GM18870 (cell line): ENCODE measurements at regions not wholly inside any gene's neighbourhood (a gene's known extent, or its start where the extent isn't known, plus 50 kb on each side); places are given as distances from the start of the nearest gene placed in this dataset.

Experiments
- ATAC-seq: cut with Tn5 transposase; IDR thresholded peaks from one replicate; pipeline ENCODE4 v1.9.1; 2021; ENCODE audit warnings: moderate library complexity; ENCODE audit not compliant: unreplicated experiment

DNA sequence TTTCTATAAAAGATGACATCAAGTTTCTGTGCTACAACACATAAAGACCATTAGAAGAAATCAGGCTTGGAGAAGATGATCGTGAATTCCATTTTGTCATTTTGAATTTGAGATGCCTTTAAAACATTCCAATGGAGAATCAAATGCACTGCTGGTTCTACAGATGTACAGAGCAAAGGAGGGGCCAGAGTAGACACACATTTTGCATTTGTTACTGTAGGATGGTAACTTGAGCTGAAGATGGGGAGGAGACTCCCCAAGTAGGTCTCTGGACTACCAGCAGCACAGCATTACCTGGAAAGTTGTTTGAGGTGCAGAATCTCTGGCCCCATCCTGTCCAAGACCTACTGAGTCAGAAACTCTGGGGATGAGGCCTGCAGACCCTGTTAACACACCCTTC lies 121.6 kb upstream of the RALGAPA2 start:
- ATAC-seq: no peak

GRCh38 chr20:20832715-20833114 lies 120.3 kb upstream of the RALGAPA2 start:
- no peak for ATAC-seq

GRCh38 chr20:20831794-20832193 lies 119.3 kb upstream of the RALGAPA2 start:
- ATAC-seq: no peak

GRCh38 chr20:20829681-20830080 lies 117.2 kb upstream of the RALGAPA2 start:
- ATAC-seq: no peak

DNA sequence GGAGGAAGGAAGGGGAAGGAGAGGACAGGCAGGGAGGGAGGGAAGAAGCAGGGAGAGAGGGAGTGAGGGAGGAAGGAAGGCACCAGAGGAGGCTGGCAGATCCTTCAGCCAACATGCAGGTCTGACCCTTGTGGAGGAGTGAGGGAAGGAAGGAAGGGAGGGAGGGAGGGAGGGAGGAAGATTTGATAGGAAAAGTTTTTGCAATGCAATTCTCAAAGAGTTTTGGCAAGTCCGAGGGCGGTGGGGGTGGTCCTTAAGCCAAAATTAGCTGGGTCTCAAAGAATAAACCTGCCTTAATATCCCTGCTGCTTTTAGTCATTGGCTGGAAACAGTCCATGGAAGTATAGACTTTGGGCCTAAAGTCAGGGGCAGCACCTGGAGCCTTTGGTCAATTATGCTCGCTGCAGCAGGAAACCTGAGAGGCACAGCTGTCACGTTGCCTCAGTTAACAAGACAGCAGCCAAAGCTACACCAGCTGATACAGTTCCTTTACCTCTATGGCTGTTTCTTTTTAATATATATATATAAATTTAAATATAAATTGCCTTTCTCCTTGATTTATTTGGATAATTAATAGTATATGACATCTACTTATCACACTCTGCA lies 115.7 kb upstream of the RALGAPA2 start:
- ATAC-seq: no peak

GRCh38 chr20:20824924-20825584 lies 112.6 kb upstream of the RALGAPA2 start:
- ATAC-seq: no peak

DNA sequence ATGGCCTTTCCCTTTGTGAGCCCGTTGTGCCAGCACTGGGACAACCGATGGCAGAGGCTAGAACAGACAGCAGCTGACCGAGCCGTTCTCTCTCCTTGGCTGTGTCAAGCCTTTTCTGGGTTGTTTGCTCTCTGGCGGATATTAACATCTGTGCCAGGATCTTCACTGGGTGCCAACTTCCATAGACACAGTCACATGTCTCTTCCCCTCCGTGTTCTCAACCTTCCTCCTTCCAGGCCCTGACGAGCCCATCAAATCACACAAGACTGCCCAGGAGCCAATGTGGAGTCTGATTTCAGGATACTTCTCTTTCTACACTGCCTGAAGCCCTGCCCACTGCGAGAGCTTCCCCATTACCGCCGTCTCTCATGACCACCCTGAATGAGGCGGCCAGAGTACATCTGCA lies 111.0 kb upstream of the RALGAPA2 start:
- ATAC-seq: no peak

- no peak for ATAC-seq
Measured at GRCh38 chr20:20821484-20822260, 109.2 kb upstream of the RALGAPA2 start.

- ATAC-seq: no peak
Measured at GRCh38 chr20:20820785-20821483, 108.5 kb upstream of the RALGAPA2 start.

- no peak for ATAC-seq
Measured at GRCh38 chr20:20820104-20820503, 107.7 kb upstream of the RALGAPA2 start.

DNA sequence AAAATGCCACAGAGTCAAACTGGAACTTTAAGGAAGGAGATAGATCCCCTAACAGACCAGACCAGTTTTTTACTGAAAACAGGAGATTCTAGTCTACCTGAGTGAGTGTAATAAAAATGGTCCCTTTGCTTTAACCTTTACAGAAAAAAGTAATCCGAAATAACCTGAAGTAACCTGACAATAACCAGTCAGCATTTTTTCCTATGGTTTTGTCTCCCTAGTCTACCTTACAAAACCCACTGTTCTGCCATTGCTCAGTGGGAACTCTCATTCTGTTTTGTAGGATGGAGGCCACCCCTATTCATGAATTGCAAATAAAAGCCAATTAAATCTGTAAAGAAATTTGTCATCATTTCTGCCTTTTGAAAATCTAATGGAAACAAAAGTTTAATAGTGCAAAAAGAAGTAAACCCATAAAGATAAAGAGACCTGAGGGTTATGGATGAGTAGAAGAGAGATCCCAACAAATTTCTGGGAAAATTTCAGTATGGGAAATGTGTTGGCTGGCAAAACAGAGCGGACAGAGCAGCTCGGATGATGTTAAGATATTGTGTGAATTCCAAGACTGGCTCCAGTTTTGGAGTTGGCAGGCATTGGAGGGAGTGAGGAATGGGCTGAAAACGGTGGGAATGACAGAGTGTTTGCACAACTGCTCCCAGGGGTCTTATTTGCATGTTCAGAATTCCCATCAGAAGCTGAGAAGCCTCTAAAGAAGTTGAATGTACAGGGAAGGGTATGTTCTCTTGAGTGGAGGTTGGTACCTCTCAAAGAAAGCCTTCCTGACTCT lies 104.7 kb upstream of the RALGAPA2 start:
- no peak for ATAC-seq

GRCh38 chr20:20815711-20816455 lies 103.4 kb upstream of the RALGAPA2 start:
- no peak for ATAC-seq

GRCh38 chr20:20814685-20815084 lies 102.2 kb upstream of the RALGAPA2 start:
- no peak for ATAC-seq

GRCh38 chr20:20812136-20812535 lies 99.7 kb upstream of the RALGAPA2 start:
- no peak for ATAC-seq

DNA sequence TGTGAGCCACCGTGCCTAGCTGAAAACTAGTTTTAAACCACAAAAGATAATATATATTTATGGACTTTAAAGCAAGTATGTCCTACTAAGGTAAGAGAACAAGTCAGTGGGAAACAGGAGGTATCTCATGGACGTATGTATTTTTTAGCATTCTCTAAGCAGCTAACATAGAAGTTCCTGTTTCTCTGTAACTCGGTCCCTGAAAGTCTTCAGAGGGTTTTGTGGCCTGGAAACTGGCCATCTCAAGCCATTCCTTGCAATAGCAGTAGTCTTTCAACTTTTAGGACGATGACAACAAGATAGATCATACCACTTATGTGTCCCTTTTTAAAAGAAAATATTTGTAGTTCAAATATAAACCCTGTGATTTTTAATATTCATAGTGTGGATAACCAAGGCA lies 95.6 kb upstream of the RALGAPA2 start:
- ATAC-seq: no peak

- no peak for ATAC-seq
Measured at GRCh38 chr20:20806121-20807095, 94.0 kb upstream of the RALGAPA2 start.

- ATAC-seq: no peak
Measured at GRCh38 chr20:20803011-20803410, 90.6 kb upstream of the RALGAPA2 start.

- ATAC-seq: no peak
Measured at GRCh38 chr20:20802328-20802727, 89.9 kb upstream of the RALGAPA2 start.
